NCI-H146 (cell line): ENCODE measurements at regions not wholly inside any gene's neighbourhood (a gene's known extent, or its start where the extent isn't known, plus 50 kb on each side); places are given as distances from the start of the nearest gene placed in this dataset.

Experiments
- DNase-seq: peaks from one replicate; lab custom pipeline; 2025; lab: John Stamatoyannopoulos, UW

- no peak for DNase-seq
Measured at GRCh38 chr1:187091666-187092065, 262.9 kb downstream of the PLA2G4A start.

GRCh38 chr1:187092104-187092503 is 263.4 kb downstream of the PLA2G4A start:
- DNase-seq, result no peak

GRCh38 chr1:187096689-187097088 is 267.9 kb downstream of the PLA2G4A start:
- no peak for DNase-seq

- DNase-seq, result no peak
Measured at GRCh38 chr1:187110351-187110750, 281.6 kb downstream of the PLA2G4A start.

- DNase-seq, result no peak
Measured at GRCh38 chr1:187114792-187115191, 286.0 kb downstream of the PLA2G4A start.

GRCh38 chr1:187121661-187122060 is 292.9 kb downstream of the PLA2G4A start:
- DNase-seq, result no peak

GRCh38 chr1:187122566-187122965 is 293.8 kb downstream of the PLA2G4A start:
- DNase-seq, result no peak

- DNase-seq, result no peak
Measured at GRCh38 chr1:187129132-187129531, 300.4 kb downstream of the PLA2G4A start.

GRCh38 chr1:187143783-187144182 is 315.0 kb downstream of the PLA2G4A start:
- no peak for DNase-seq

- DNase-seq, result no peak
Measured at GRCh38 chr1:187146388-187146787, 317.6 kb downstream of the PLA2G4A start.

- DNase-seq, result no peak
Measured at GRCh38 chr1:187151555-187151954, 322.8 kb downstream of the PLA2G4A start.

- DNase-seq, result no peak
Measured at GRCh38 chr1:187153047-187153446, 324.3 kb downstream of the PLA2G4A start.

- no peak for DNase-seq
Measured at GRCh38 chr1:187157115-187157514, 328.4 kb downstream of the PLA2G4A start.

GRCh38 chr1:187157552-187157951 is 328.8 kb downstream of the PLA2G4A start:
- peak; percentile 92 for DNase-seq

GRCh38 chr1:187167555-187167954 is 338.8 kb downstream of the PLA2G4A start:
- DNase-seq, result no peak

- DNase-seq, result peak; percentile 54
Measured at GRCh38 chr1:187168297-187168696, 339.5 kb downstream of the PLA2G4A start.

- DNase-seq, result peak; percentile 95
Measured at GRCh38 chr1:187185389-187185788, 356.6 kb downstream of the PLA2G4A start.

- no peak for DNase-seq
Measured at GRCh38 chr1:187197685-187198084, 368.9 kb downstream of the PLA2G4A start.

GRCh38 chr1:187203257-187203656 is 374.5 kb downstream of the PLA2G4A start:
- no peak for DNase-seq

GRCh38 chr1:187212377-187212776 is 383.6 kb downstream of the PLA2G4A start:
- no peak for DNase-seq

GRCh38 chr1:187226396-187226795 is 397.6 kb downstream of the PLA2G4A start:
- DNase-seq, result no peak

GRCh38 chr1:187228790-187229189 is 400.0 kb downstream of the PLA2G4A start:
- no peak for DNase-seq

GRCh38 chr1:187229496-187229895 is 400.7 kb downstream of the PLA2G4A start:
- no peak for DNase-seq

GRCh38 chr1:187234706-187235105 is 406.0 kb downstream of the PLA2G4A start:
- DNase-seq, result no peak

GRCh38 chr1:187236199-187236598 is 407.4 kb downstream of the PLA2G4A start:
- no peak for DNase-seq
